HK-2 (cell line): ENCODE measurements at regions not wholly inside any gene's neighbourhood (a gene's known extent, or its start where the extent isn't known, plus 50 kb on each side); places are given as distances from the start of the nearest gene placed in this dataset.

Experiments
- DNase-seq: peaks from one replicate; pipeline ENCODE4 v3.0.0-alpha.2; 2018; ENCODE audit not compliant: unreplicated experiment

- DNase-seq, result no peak
Measured at GRCh38 chr13:109669956-109670355, 116.4 kb downstream of the IRS2 start.

- DNase-seq, result no peak
Measured at GRCh38 chr13:109669234-109669612, 117.2 kb downstream of the IRS2 start.

- DNase-seq, result no peak
Measured at GRCh38 chr13:109668433-109669233, 117.8 kb downstream of the IRS2 start.

GRCh38 chr13:109667807-109668291 lies 118.5 kb downstream of the IRS2 start:
- no peak for DNase-seq

GRCh38 chr13:109667056-109667455 lies 119.3 kb downstream of the IRS2 start:
- no peak for DNase-seq

GRCh38 chr13:109666656-109667055 lies 119.7 kb downstream of the IRS2 start:
- no peak for DNase-seq

GRCh38 chr13:109665781-109666249 lies 120.6 kb downstream of the IRS2 start:
- DNase-seq, result no peak

- DNase-seq, result no peak
Measured at GRCh38 chr13:109665240-109665639, 121.1 kb downstream of the IRS2 start.

- no peak for DNase-seq
Measured at GRCh38 chr13:109657395-109657794, 129.0 kb downstream of the IRS2 start.

GRCh38 chr13:109656206-109656605 lies 130.2 kb downstream of the IRS2 start:
- DNase-seq, result no peak

- DNase-seq, result no peak
Measured at GRCh38 chr13:109655611-109656010, 130.8 kb downstream of the IRS2 start.

- no peak for DNase-seq
Measured at GRCh38 chr13:109655206-109655600, 131.2 kb downstream of the IRS2 start.

- no peak for DNase-seq
Measured at GRCh38 chr13:109654341-109655205, 131.8 kb downstream of the IRS2 start.

- no peak for DNase-seq
Measured at GRCh38 chr13:109652531-109652930, 133.9 kb downstream of the IRS2 start.

- DNase-seq, result no peak
Measured at GRCh38 chr13:109651854-109652253, 134.5 kb downstream of the IRS2 start.

GRCh38 chr13:109651311-109651710 lies 135.1 kb downstream of the IRS2 start:
- no peak for DNase-seq

GRCh38 chr13:109650861-109651260 lies 135.5 kb downstream of the IRS2 start:
- no peak for DNase-seq

- no peak for DNase-seq
Measured at GRCh38 chr13:109649713-109650112, 136.7 kb downstream of the IRS2 start.

GRCh38 chr13:109647699-109648098 lies 138.7 kb downstream of the IRS2 start:
- DNase-seq, result no peak

- DNase-seq, result no peak
Measured at GRCh38 chr13:109647053-109647452, 139.3 kb downstream of the IRS2 start.

GRCh38 chr13:109646423-109646822 lies 140.0 kb downstream of the IRS2 start:
- DNase-seq, result no peak

GRCh38 chr13:109645831-109646230 lies 140.6 kb downstream of the IRS2 start:
- no peak for DNase-seq

GRCh38 chr13:109644956-109645355 lies 141.4 kb downstream of the IRS2 start:
- DNase-seq, result no peak
